Psoas muscle (tissue), 7 donors: ENCODE measurements at regions not wholly inside any gene's neighbourhood (a gene's known extent, or its start where the extent isn't known, plus 50 kb on each side); places are given as distances from the start of the nearest gene placed in this dataset.

Experiments used
- ATAC-seq, 4 donors: fragments of 200-7000 bp; cut with Tn5 transposase; one replicate each; pipeline ENCODE4 v1.9.1; 2020; ENCODE audit warnings: moderate library complexity in 3 of 4, mild to moderate bottlenecking in 2 of 4
- DNase-seq, 2 donors: peaks; one replicate each; pipeline ENCODE4 v3.0.0-alpha.2; 2020
- H3K27ac ChIP-seq: fragments of 200-600 bp; one replicate; pipeline ENCODE4 v1.8.0; 2022
- H3K27me3 ChIP-seq, 3 donors: fragments of 200-600 bp in 1 of 3; one replicate each; pipeline versions ENCODE4 v1.6.1 to v1.8.0; 2013 to 2022; ENCODE audit warnings: low read length in 2 of 3, mild to moderate bottlenecking in 2 of 3, moderate library complexity in 1 of 3; ENCODE audit not compliant: insufficient read depth in 3 of 3
- H3K36me3 ChIP-seq, 2 donors: fragments of 200-600 bp in 1 of 2; one replicate each; pipeline versions ENCODE4 v1.6.1 to v1.8.0; 2013 to 2022; ENCODE audit warnings: low read depth in 1 of 2, mild to moderate bottlenecking in 1 of 2, moderate library complexity in 1 of 2; ENCODE audit not compliant: insufficient read depth in 1 of 2
- H3K4me1 ChIP-seq: fragments of 200-600 bp; one replicate; pipeline ENCODE4 v1.8.0; 2022
- H3K4me3 ChIP-seq: fragments of 200-600 bp; one replicate; pipeline ENCODE4 v1.8.0; 2022; ENCODE audit warnings: mild to moderate bottlenecking
- H3K9me3 ChIP-seq: fragments of 200-600 bp; one replicate; pipeline ENCODE4 v1.8.0; 2022
- CTCF ChIP-seq: fragments of 200-600 bp; IDR thresholded peaks from one replicate; pipeline ENCODE4 v1.8.0; 2022; ENCODE audit warnings: antibody characterized with exemption
- WGBS, 3 donors: extraction: QIAGEN DNeasy Blood & Tissue Kit; methylation state at CpG; one replicate each; pipeline versions ENCODE4 v1.1.6 to v1.1.7; 2013; 5-methylcytosine and 5-hydroxymethylcytosine counted together
- intact Hi-C, 2 donors: fragments of 100-400 bp; cut with DNase I; formaldehyde crosslinking; loops; one replicate each; pipeline versions ENCODE4 v1.11.0 to v1.14.2; 2022
- donor health status: healthy with polysubstance abuse.
- donor health status: DM: no; HTN: no; CAD: no; lungs with moderate emphysema.
- donor health status: Bipolar disorder and iron deficiency.
- donor health status: healthy.
- donor health status: DM: yes; HTN: yes; CAD: no.
- donor health status: DM: no; HTN: no; CAD: no.
- donor health status: DM: yes; HTN: yes; CAD: no.

GRCh38 chr2:204470621-204471196 is 74.6 kb upstream of the PARD3B start:
- no peak for ATAC-seq
- no peaks in the 10 kb centered on the region for H3K27me3 ChIP-seq
- H3K27ac ChIP-seq: no peak overlapping the region
- H3K4me3 ChIP-seq: no peak overlapping the region
- H3K9me3 ChIP-seq: no peaks in the 10 kb centered on the region
- no peak for DNase-seq
- no peak for TF ChIP-seq CTCF
- H3K36me3 ChIP-seq: no peaks in the 10 kb centered on the region
- intact Hi-C loops: no loop called here
- 84 to 85% (median 85%) methylated on average over 5 of the region's 5 CpGs for WGBS, 3 donors
- H3K4me1 ChIP-seq: no peaks in the 10 kb centered on the region

- no peaks in the 10 kb centered on the region for H3K9me3 ChIP-seq
- intact Hi-C loops: no loop called here
- 76 to 82% (median 76%) methylated on average over 10 of the region's 10 CpGs for WGBS, 3 donors
- H3K27ac ChIP-seq: no peak overlapping the region
- no peaks in the 10 kb centered on the region for H3K27me3 ChIP-seq
- DNase-seq (no peak), ATAC-seq (no peak)
- no peaks in the 10 kb centered on the region for H3K36me3 ChIP-seq
- no peak for TF ChIP-seq CTCF
- H3K4me3 ChIP-seq: no peak overlapping the region
- no peaks in the 10 kb centered on the region for H3K4me1 ChIP-seq
Observed at GRCh38 chr2:204472375-204472774, 72.9 kb upstream of the PARD3B start.

DNA sequence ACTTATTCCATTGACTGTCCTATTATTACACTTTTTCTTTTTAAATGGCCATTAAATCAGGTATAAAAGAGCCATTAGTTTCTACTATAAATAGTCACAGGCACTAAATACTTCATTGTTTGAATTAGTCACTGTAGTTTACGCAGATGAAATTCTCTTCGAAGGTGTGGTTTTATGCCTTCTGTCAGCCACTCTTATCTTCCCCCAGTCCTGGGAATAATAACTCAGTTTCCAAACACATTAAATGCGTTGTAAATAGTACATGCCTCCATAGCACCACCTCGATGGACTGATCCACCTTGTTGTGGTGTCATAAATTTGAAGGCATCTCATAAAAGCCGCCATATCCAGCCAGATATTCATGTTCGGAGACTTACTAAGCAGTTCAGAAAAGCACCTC is 72.1 kb upstream of the PARD3B start:
- intact Hi-C loops: no loop called here
- no peak for ATAC-seq
- WGBS, 3 donors: 86 to 89% (median 88%) methylated on average over 6 of the region's 6 CpGs

GRCh38 chr2:204475399-204475798 is 69.9 kb upstream of the PARD3B start:
- no peaks in the 10 kb centered on the region for H3K4me1 ChIP-seq
- no peak for ATAC-seq
- intact Hi-C loops: no loop called here
- H3K27me3 ChIP-seq: no peaks in the 10 kb centered on the region
- no peaks in the 10 kb centered on the region for H3K36me3 ChIP-seq
- 69 to 76% (median 74%) methylated on average over 5 of the region's 5 CpGs for WGBS, 3 donors
- H3K4me3 ChIP-seq: no peak overlapping the region
- TF ChIP-seq CTCF: no peak
- no peaks in the 10 kb centered on the region for H3K9me3 ChIP-seq
- H3K27ac ChIP-seq: no peak overlapping the region
- DNase-seq: no peak

More for the DNA sequence above, 72.1 kb upstream of the PARD3B start:
- H3K4me1 ChIP-seq: no peaks in the 10 kb centered on the region
- H3K4me3 ChIP-seq: no peak overlapping the region
- no peak for DNase-seq
- no peak overlapping the region for H3K27ac ChIP-seq
- H3K27me3 ChIP-seq: no peaks in the 10 kb centered on the region
- H3K9me3 ChIP-seq: no peaks in the 10 kb centered on the region
- no peak for TF ChIP-seq CTCF
- H3K36me3 ChIP-seq: no peaks in the 10 kb centered on the region

GRCh38 chr2:204477358-204477950 is 67.8 kb upstream of the PARD3B start:
- H3K4me3 ChIP-seq: no peak overlapping the region

More at GRCh38 chr2:204477358-204477950, 67.8 kb upstream of the PARD3B start:
- DNase-seq (no peak), ATAC-seq (no peak)
- intact Hi-C loops: no loop called here
- no peaks in the 10 kb centered on the region for H3K4me1 ChIP-seq
- WGBS, 3 donors: 84 to 91% (median 84%) methylated on average over 4 of the region's 4 CpGs
- H3K27me3 ChIP-seq: no peaks in the 10 kb centered on the region
- no peak overlapping the region for H3K27ac ChIP-seq
- no peaks in the 10 kb centered on the region for H3K36me3 ChIP-seq
- no peak for TF ChIP-seq CTCF
- no peaks in the 10 kb centered on the region for H3K9me3 ChIP-seq
